ENCODE measurements at regions not wholly inside any gene's neighbourhood (a gene's known extent, or its start where the extent isn't known, plus 50 kb on each side); places are given as distances from the start of the nearest gene placed in this dataset.
"Not testable (repeated sequence)": the region's sequence is repeated elsewhere in the genome, so short reads cannot be mapped to it uniquely, and the experiment has no call there.

GRCh38 chr5:159812759-159813158, 103.5 kb upstream of the ADRA1B start:
- not testable (repeated sequence) for DNase-seq (ENCODE audit: low spot score)

- DNase-seq (ENCODE audit: low spot score) = no peak
Measured at GRCh38 chr5:159814222-159814621, 102.1 kb upstream of the ADRA1B start.

GRCh38 chr5:159814805-159815585, 101.3 kb upstream of the ADRA1B start:
- no peak for DNase-seq (ENCODE audit: low spot score)

- no peak for DNase-seq (ENCODE audit: low spot score)
Measured at GRCh38 chr5:159817262-159818029, 98.8 kb upstream of the ADRA1B start.

- DNase-seq (ENCODE audit: low spot score) = no peak
Measured at GRCh38 chr5:159819591-159820411, 96.5 kb upstream of the ADRA1B start.

- DNase-seq (ENCODE audit: low spot score) = no peak
Measured at GRCh38 chr5:159820692-159821091, 95.6 kb upstream of the ADRA1B start.

GRCh38 chr5:159821461-159821940, 94.8 kb upstream of the ADRA1B start:
- DNase-seq (ENCODE audit: low spot score) = no peak

GRCh38 chr5:159824188-159825161, 91.8 kb upstream of the ADRA1B start:
- DNase-seq (ENCODE audit: low spot score) = no peak

- DNase-seq (ENCODE audit: low spot score) = no peak
Measured at GRCh38 chr5:159825551-159826051, 90.7 kb upstream of the ADRA1B start.

GRCh38 chr5:159826351-159827214, 89.7 kb upstream of the ADRA1B start:
- no peak for DNase-seq (ENCODE audit: low spot score)

- no peak for DNase-seq (ENCODE audit: low spot score)
Measured at GRCh38 chr5:159827861-159828260, 88.4 kb upstream of the ADRA1B start.

- DNase-seq (ENCODE audit: low spot score) = no peak
Measured at GRCh38 chr5:159832073-159832472, 84.2 kb upstream of the ADRA1B start.

- no peak for DNase-seq (ENCODE audit: low spot score)
Measured at GRCh38 chr5:159833088-159833487, 83.2 kb upstream of the ADRA1B start.

GRCh38 chr5:159833846-159834245, 82.4 kb upstream of the ADRA1B start:
- no peak for DNase-seq (ENCODE audit: low spot score)

- DNase-seq (ENCODE audit: low spot score) = no peak
Measured at GRCh38 chr5:159835548-159835947, 80.7 kb upstream of the ADRA1B start.

- no peak for DNase-seq (ENCODE audit: low spot score)
Measured at GRCh38 chr5:159836691-159837090, 79.6 kb upstream of the ADRA1B start.

- DNase-seq (ENCODE audit: low spot score) = no peak
Measured at GRCh38 chr5:159837860-159838259, 78.4 kb upstream of the ADRA1B start.

- DNase-seq (ENCODE audit: low spot score) = no peak
Measured at GRCh38 chr5:159838551-159839222, 77.6 kb upstream of the ADRA1B start.
